Esophagus muscularis mucosa (tissue), 4 donors: ENCODE measurements at regions not wholly inside any gene's neighbourhood (a gene's known extent, or its start where the extent isn't known, plus 50 kb on each side); places are given as distances from the start of the nearest gene placed in this dataset.

Source experiments
- DNase-seq: peaks from one replicate; pipeline ENCODE4 v3.0.0-alpha.2; 2017; ENCODE audit errors: extremely low spot score
- H3K27ac ChIP-seq, 4 donors: fragments of 200-600 bp; sonication (generic); replicated peaks in 1 of 4; 1 replicate in 3 of 4; 2 replicates in 1 of 4; pipeline ENCODE4 v1.5.1; 2016 to 2019; ENCODE audit warnings: mild to moderate bottlenecking in 1 of 4
- H3K27me3 ChIP-seq, 4 donors: fragments of 200-600 bp; sonication (generic); one replicate each; pipeline versions ENCODE4 v1.5.1 to v1.6.0; 2016 to 2019
- H3K36me3 ChIP-seq, 4 donors: fragments of 200-600 bp; sonication (generic); one replicate each; pipeline ENCODE4 v1.5.1; 2016 to 2019
- H3K4me1 ChIP-seq, 4 donors: fragments of 200-600 bp; sonication (generic); one replicate each; pipeline ENCODE4 v1.5.1; 2016 to 2019
- H3K4me3 ChIP-seq, 4 donors: fragments of 200-600 bp; sonication (generic); 1 replicate in 2 of 4; 2 replicates in 2 of 4; pipeline ENCODE4 v1.5.1; 2016 to 2019; ENCODE audit warnings: mild to moderate bottlenecking in 4 of 4, moderate library complexity in 1 of 4
- H3K9me3 ChIP-seq, 4 donors: fragments of 200-600 bp; sonication (generic); 1 replicate in 3 of 4; 2 replicates in 1 of 4; pipeline ENCODE4 v1.5.1; 2016 to 2019
- EP300 ChIP-seq: sonication (generic); formaldehyde crosslinking; IDR thresholded peaks from one replicate; pipeline ENCODE4 v1.6.1; 2017; ENCODE audit warnings: antibody characterized with exemption
- POLR2A ChIP-seq: fragments of 450-650 bp; IDR thresholded peaks from one replicate; pipeline ENCODE4 v1.6.1; 2017; ENCODE audit warnings: antibody characterized with exemption, moderate library complexity, mild to moderate bottlenecking, low read depth
- POLR2AphosphoS5 ChIP-seq, 2 donors: sonication (generic); formaldehyde crosslinking; IDR thresholded peaks; one replicate each; pipeline ENCODE4 v1.6.1; 2017; ENCODE audit warnings: antibody characterized with exemption in 2 of 2
- WGBS: methylation state at CpG from one replicate; pipeline ENCODE4 v1.1.5; 2018; 5-methylcytosine and 5-hydroxymethylcytosine counted together
- intact Hi-C: fragments of 100-400 bp; cut with DNase I; formaldehyde crosslinking; loops from one replicate; pipeline ENCODE4 v1.15.1; 2023

DNA sequence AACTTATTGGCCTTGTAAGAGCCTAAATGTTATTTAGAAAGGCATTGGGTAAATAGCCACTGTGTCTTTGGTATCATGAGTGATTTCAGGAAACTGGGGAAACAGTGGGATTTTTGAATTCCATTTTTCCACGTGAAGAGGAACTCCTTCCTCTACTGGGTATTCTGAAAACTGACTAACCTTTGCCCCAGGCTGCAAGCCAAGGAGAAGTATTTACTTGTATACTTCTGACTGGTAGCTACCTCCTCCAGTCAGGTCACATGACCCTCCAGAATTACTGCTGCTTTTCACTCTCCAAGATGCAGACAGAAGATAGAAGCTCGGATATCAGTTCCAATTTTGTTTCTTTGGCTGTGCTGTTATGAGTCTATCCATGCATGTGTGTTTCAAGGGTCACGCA, 50.9 kb upstream of the MAP3K13 start:
- DNase-seq = no peak
- H3K9me3 ChIP-seq = peaks cover 0 to 11% (median 0%) of the 10 kb centered on the region in 4 donors
- TF ChIP-seq EP300 (no peak), POLR2AphosphoS5 (IDR thresholded peaks at IDR 0.05) (no peak), POLR2A (no peak)
- H3K4me3 ChIP-seq = no peak overlapping the region
- 81% methylated on average over 3 of the region's 3 CpGs for WGBS
- H3K36me3 ChIP-seq = peaks cover 0 to 8% (median 2%) of the 10 kb centered on the region in 4 donors
- no peak overlapping the region for H3K27ac ChIP-seq
- no peaks in the 10 kb centered on the region for H3K27me3 ChIP-seq
- peaks cover 0 to 2% (median under 1%) of the 10 kb centered on the region in 4 donors for H3K4me1 ChIP-seq
- intact Hi-C loops = no loop called here
